HFF-Myc (cell line): ENCODE measurements at regions not wholly inside any gene's neighbourhood (a gene's known extent, or its start where the extent isn't known, plus 50 kb on each side); places are given as distances from the start of the nearest gene placed in this dataset.

Experiments
- DNase-seq: peaks from one replicate; pipeline ENCODE4 v3.0.0-alpha.2; 2011; ENCODE audit warnings: low read depth; ENCODE audit errors: extremely low read depth
- H3K4me3 ChIP-seq: replicated peaks from 2 replicates; pipeline ENCODE4 v1.5.1; 2011; ENCODE audit warnings: low read depth, mild to moderate bottlenecking, control low read depth, low read length
- CTCF ChIP-seq: IDR thresholded peaks from 2 replicates; pipeline ENCODE4 v1.5.1; 2012; ENCODE audit warnings: mild to moderate bottlenecking, low read depth, low read length, control low read depth; ENCODE audit errors: missing control alignments

- DNase-seq: no peak
- TF ChIP-seq CTCF: no peak
- H3K4me3 ChIP-seq: no peak overlapping the region
Measured at GRCh38 chr15:36359286-36359685, 220.1 kb upstream of the CDIN1 start.

- H3K4me3 ChIP-seq: no peak overlapping the region
- DNase-seq: no peak
- no peak for TF ChIP-seq CTCF
Measured at GRCh38 chr15:36361351-36361870, 218.0 kb upstream of the CDIN1 start.

- DNase-seq: no peak
- TF ChIP-seq CTCF: no peak
- H3K4me3 ChIP-seq: no peak overlapping the region
Measured at GRCh38 chr15:36362509-36362915, 216.9 kb upstream of the CDIN1 start.

- no peak for DNase-seq
- no peak overlapping the region for H3K4me3 ChIP-seq
- no peak for TF ChIP-seq CTCF
Measured at GRCh38 chr15:36363335-36363734, 216.1 kb upstream of the CDIN1 start.

- no peak overlapping the region for H3K4me3 ChIP-seq
- DNase-seq: no peak
- TF ChIP-seq CTCF: no peak
Measured at GRCh38 chr15:36364377-36364776, 215.0 kb upstream of the CDIN1 start.

GRCh38 chr15:36365963-36366362 is 213.5 kb upstream of the CDIN1 start:
- H3K4me3 ChIP-seq: no peak overlapping the region
- no peak for DNase-seq
- no peak for TF ChIP-seq CTCF

GRCh38 chr15:36370051-36370730 is 209.2 kb upstream of the CDIN1 start:
- H3K4me3 ChIP-seq: no peak overlapping the region
- no peak for DNase-seq
- TF ChIP-seq CTCF: no peak
